22Rv1 (cell line): ENCODE measurements at regions not wholly inside any gene's neighbourhood (a gene's known extent, or its start where the extent isn't known, plus 50 kb on each side); places are given as distances from the start of the nearest gene placed in this dataset.
"Not testable (repeated sequence)": the region's sequence is repeated elsewhere in the genome, so short reads cannot be mapped to it uniquely, and the experiment has no call there.

Experiments
- H3K27ac ChIP-seq: fragments of 450-650 bp; 2 replicates; pipeline ENCODE4 v1.5.1; 2017
- ZFX ChIP-seq: fragments of 450-650 bp; IDR thresholded peaks from 2 replicates; pipeline ENCODE4 v1.6.1; 2017; ENCODE audit warnings: antibody characterized with exemption, borderline replicate concordance
- TF ChIP-seq, protein P1 (sequence below): fragments of 450-650 bp; IDR thresholded peaks from 2 replicates; pipeline ENCODE4 v1.5.1; 2017; ENCODE audit warnings: mild to moderate bottlenecking

DNA sequence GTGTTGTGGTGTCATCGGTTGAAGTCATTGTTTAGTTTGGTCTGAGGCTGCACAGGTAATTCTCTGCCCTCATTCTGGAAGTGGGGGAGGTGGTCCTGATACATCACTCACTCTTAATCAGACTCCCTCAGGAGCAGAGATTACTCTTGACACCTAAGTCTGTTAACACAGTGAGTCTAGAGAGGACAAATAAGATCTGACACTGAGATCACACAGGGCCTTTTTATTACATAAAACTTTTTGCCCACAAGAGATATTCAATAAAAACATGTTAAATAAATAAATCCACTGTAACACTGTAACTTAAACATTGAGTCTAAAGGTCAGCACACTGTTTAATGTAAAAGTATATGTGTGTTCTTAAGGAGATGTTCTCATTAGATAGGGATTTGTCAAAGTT, 57.1 kb upstream of the MBNL1 start:
- no peak overlapping the region for H3K27ac ChIP-seq
- no peak for TF ChIP-seq ZFX
- TF ChIP-seq, protein P1, sequence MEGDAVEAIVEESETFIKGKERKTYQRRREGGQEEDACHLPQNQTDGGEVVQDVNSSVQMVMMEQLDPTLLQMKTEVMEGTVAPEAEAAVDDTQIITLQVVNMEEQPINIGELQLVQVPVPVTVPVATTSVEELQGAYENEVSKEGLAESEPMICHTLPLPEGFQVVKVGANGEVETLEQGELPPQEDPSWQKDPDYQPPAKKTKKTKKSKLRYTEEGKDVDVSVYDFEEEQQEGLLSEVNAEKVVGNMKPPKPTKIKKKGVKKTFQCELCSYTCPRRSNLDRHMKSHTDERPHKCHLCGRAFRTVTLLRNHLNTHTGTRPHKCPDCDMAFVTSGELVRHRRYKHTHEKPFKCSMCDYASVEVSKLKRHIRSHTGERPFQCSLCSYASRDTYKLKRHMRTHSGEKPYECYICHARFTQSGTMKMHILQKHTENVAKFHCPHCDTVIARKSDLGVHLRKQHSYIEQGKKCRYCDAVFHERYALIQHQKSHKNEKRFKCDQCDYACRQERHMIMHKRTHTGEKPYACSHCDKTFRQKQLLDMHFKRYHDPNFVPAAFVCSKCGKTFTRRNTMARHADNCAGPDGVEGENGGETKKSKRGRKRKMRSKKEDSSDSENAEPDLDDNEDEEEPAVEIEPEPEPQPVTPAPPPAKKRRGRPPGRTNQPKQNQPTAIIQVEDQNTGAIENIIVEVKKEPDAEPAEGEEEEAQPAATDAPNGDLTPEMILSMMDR: no peak

DNA sequence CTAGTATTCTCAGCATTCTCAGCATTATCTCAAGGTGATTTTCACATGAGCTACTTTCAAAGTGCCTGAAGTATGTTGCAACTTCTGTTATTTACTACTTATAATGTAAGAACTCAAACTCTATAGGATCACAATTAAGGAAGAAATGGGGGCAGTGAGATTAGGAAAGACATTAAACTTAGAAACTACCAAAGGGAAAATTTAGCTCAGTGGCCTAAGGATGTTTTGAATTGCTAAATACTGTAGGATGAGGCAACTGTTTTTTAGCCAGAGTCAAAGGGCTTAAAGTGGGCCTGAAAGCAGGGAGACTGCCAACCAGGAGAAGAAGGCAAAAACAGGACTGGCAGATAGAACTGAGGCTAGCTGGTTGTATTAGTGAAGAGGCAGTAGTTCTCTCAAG, 55.5 kb upstream of the MBNL1 start:
- H3K27ac ChIP-seq: no peak overlapping the region
- no peak for TF ChIP-seq ZFX
- TF ChIP-seq, protein P1: no peak

DNA sequence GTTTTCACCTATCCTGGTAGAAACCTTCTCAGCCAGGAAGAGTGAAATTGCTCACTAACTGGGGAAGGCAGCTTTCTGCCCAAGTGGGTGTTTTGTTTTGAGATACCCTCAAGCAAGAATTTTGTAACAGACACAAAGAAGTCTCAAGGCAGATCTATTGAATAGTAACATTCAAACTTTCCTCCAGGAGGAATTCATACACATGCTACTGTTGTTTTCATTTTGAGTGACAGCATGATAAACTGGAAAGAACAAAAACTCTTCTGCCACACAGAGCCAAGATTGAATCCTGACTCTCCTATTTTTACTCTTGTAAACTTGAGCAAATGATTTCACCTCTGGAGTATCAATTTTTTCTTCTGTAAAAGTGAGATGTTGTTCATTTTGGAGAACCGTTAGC, 54.8 kb upstream of the MBNL1 start:
- TF ChIP-seq ZFX: no peak
- TF ChIP-seq, protein P1: no peak
- H3K27ac ChIP-seq: no peak overlapping the region

DNA sequence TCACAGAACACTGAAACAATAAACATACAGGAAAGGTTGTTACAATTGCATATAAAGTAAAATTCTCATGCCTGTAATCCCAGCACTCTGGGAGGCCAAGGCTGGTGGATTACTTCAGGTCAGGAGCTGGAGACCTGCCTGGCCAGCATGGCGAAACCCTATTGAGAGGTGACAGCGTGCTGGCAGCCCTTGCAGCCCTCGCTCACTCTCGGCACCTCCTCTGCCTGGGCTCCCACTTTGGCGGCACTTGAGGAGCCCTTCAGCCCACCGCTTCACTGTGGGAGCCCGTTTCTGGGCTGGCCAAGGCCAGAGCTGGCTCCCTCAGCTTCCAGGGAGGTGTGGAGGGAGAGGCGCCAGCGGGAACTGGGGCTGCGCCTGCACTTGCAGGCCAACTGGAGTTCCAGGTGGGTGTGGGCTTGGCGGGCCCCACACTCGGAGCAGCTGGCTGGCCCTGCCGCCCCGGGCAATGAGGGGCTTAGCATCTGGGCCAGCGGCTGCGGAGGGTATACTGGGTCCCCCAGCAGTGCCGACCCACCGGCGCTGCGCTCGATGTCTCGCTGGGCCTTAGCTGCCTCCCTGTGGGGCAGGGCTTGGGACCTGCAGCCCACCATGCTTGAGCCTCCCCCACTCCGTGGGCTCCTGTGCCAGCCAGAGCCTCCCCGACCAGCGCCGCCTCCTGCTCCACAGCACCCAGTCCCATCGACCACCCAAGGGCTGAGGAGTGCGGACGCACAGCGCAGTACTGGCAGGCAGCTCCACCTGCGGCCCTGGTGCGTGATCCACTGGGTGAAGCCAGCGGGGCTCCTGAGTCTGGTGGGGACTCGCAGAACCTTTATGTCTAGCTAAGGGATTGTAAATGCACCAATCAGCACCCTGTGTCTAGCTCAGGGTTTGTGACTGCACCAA, 51.5 kb upstream of the MBNL1 start:
- not testable (repeated sequence) for H3K27ac ChIP-seq

DNA sequence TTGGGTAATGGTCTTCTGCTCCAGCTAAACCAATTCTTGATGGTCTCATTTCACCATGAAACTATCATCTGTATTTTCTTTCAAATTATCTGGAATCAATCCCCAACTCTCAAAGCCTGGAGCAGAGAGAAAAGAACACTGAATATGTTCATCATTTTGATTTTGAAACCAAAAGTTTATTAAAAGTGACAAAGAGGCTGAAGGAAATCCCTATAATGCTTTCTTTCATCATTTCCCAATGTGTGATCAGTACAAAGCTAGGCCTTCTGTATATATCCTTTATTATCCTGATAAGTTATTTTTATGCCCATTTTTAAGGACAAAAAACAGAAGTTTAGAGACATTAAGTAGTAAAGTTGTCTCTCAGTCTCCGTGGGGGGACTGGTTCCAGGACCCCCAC, 50.1 kb upstream of the MBNL1 start:
- no peak for TF ChIP-seq ZFX
- TF ChIP-seq, protein P1: no peak
- H3K27ac ChIP-seq: no peak overlapping the region
